Transverse colon (tissue), 3 donors: ENCODE measurements at regions not wholly inside any gene's neighbourhood (a gene's known extent, or its start where the extent isn't known, plus 50 kb on each side); places are given as distances from the start of the nearest gene placed in this dataset.

Source experiments
- CTCF ChIP-seq, 5 experiments: fragments of 200-600 bp in 3 of 5; fragments of 450-650 bp in 2 of 5; sonication (generic) in 3 of 5; IDR thresholded peaks; 1 replicate in 2 of 5; 2 replicates in 3 of 5; pipeline ENCODE4 v1.5.1; 2016 to 2017; ENCODE audit warnings: antibody characterized with exemption in 5 of 5, inconsistent platforms in 3 of 5, mild to moderate bottlenecking in 2 of 5, moderate library complexity in 1 of 5
- EP300 ChIP-seq: sonication (generic); formaldehyde crosslinking; IDR thresholded peaks from one replicate; pipeline ENCODE4 v1.6.1; 2017; ENCODE audit warnings: antibody characterized with exemption, low read depth
- POLR2A ChIP-seq: fragments of 450-650 bp; IDR thresholded peaks from one replicate; pipeline ENCODE4 v1.6.1; 2016; ENCODE audit warnings: antibody characterized with exemption, mild to moderate bottlenecking, moderate library complexity

- TF ChIP-seq CTCF (IDR thresholded peaks at IDR 0.05) (no peak), POLR2A (no peak), EP300 (no peak)
These were observed 123.1 kb downstream of the SOCS6 start for GRCh38 chr18:70411876-70412435.
